Endometrial microvascular endothelial cells (primary cell): ENCODE measurements at regions not wholly inside any gene's neighbourhood (a gene's known extent, or its start where the extent isn't known, plus 50 kb on each side); places are given as distances from the start of the nearest gene placed in this dataset.
"Not testable (repeated sequence)": the region's sequence is repeated elsewhere in the genome, so short reads cannot be mapped to it uniquely, and the experiment has no call there.

Experiments
- in situ Hi-C: cut with HindIII; loops from 2 replicates; pipeline ENCODE4 v1.10.0; 2017; ENCODE audit warnings: low sequenced_read_pairs, low pct_unique_long_range_greater_than_20kb; ENCODE audit errors: inconsistent ontology term

- in situ Hi-C loops = no loop called here
Measured at GRCh38 chr2:84373391-84373790, 85.7 kb downstream of the SUCLG1 start.

- in situ Hi-C loops = no loop called here
Measured at GRCh38 chr2:84362541-84362940, 96.5 kb downstream of the SUCLG1 start.

GRCh38 chr2:84338069-84338468 lies 121.0 kb downstream of the SUCLG1 start:
- in situ Hi-C loops = no loop called here

GRCh38 chr2:84327645-84328249 lies 131.3 kb downstream of the SUCLG1 start:
- in situ Hi-C loops = no loop called here

GRCh38 chr2:84326831-84327432 lies 132.1 kb downstream of the SUCLG1 start:
- in situ Hi-C loops = no loop called here

GRCh38 chr2:84323890-84324289 lies 135.2 kb downstream of the SUCLG1 start:
- in situ Hi-C loops = no loop called here

GRCh38 chr2:84320940-84321339 lies 138.1 kb downstream of the SUCLG1 start:
- in situ Hi-C loops = no loop called here

GRCh38 chr2:84319581-84319980 lies 139.5 kb downstream of the SUCLG1 start:
- in situ Hi-C loops = no loop called here

- in situ Hi-C loops = no loop called here
Measured at GRCh38 chr2:84317135-84317534, 141.9 kb downstream of the SUCLG1 start.

GRCh38 chr2:84314901-84315330 lies 144.2 kb downstream of the SUCLG1 start:
- in situ Hi-C loops = no loop called here

- in situ Hi-C loops = no loop called here
Measured at GRCh38 chr2:84314250-84314649, 144.8 kb downstream of the SUCLG1 start.

GRCh38 chr2:84309281-84309680 lies 149.8 kb downstream of the SUCLG1 start:
- in situ Hi-C loops = no loop called here

- in situ Hi-C loops = no loop called here
Measured at GRCh38 chr2:84306361-84306760, 152.7 kb downstream of the SUCLG1 start.

GRCh38 chr2:84302513-84303412 lies 156.3 kb downstream of the SUCLG1 start:
- in situ Hi-C loops = no loop called here

GRCh38 chr2:84301717-84302116 lies 157.4 kb downstream of the SUCLG1 start:
- in situ Hi-C loops = no loop called here

GRCh38 chr2:84300696-84301029 lies 158.4 kb downstream of the SUCLG1 start:
- in situ Hi-C loops = no loop called here

- in situ Hi-C loops = not testable (repeated sequence)
Measured at GRCh38 chr2:84300001-84300695, 158.9 kb downstream of the SUCLG1 start.

GRCh38 chr2:84299211-84299775 lies 159.8 kb downstream of the SUCLG1 start:
- in situ Hi-C loops = no loop called here

GRCh38 chr2:84297155-84297554 lies 161.9 kb downstream of the SUCLG1 start:
- in situ Hi-C loops = no loop called here
